Upper lobe of right lung (tissue), 1 donor: ENCODE measurements at regions not wholly inside any gene's neighbourhood (a gene's known extent, or its start where the extent isn't known, plus 50 kb on each side); places are given as distances from the start of the nearest gene placed in this dataset.

Source experiments
- ATAC-seq: fragments of 200-7000 bp; cut with Tn5 transposase; one replicate; pipeline ENCODE4 v1.9.1; 2020; ENCODE audit warnings: mild to moderate bottlenecking, moderate library complexity
- DNase-seq: peaks from one replicate; pipeline ENCODE4 v3.0.0-alpha.2; 2020
- H3K27ac ChIP-seq: fragments of 200-600 bp; one replicate; pipeline ENCODE4 v1.8.0; 2022
- H3K27me3 ChIP-seq: fragments of 200-600 bp; one replicate; pipeline ENCODE4 v1.8.0; 2022; ENCODE audit warnings: mild to moderate bottlenecking
- H3K36me3 ChIP-seq: fragments of 200-600 bp; one replicate; pipeline ENCODE4 v1.8.0; 2022
- H3K4me1 ChIP-seq: fragments of 200-600 bp; one replicate; pipeline ENCODE4 v1.8.0; 2022
- H3K4me3 ChIP-seq: fragments of 200-600 bp; one replicate; pipeline ENCODE4 v1.8.0; 2022; ENCODE audit warnings: mild to moderate bottlenecking
- H3K9me3 ChIP-seq: fragments of 200-600 bp; one replicate; pipeline ENCODE4 v1.8.0; 2022
- CTCF ChIP-seq: fragments of 200-600 bp; IDR thresholded peaks from one replicate; pipeline ENCODE4 v1.8.0; 2022; ENCODE audit warnings: antibody characterized with exemption
- intact Hi-C: fragments of 100-400 bp; cut with DNase I; formaldehyde crosslinking; loops from one replicate; pipeline ENCODE4 v1.11.0; 2022
- donor health status: DM: no; HTN: yes; CAD: no; lungs with severe emphysema.

DNA sequence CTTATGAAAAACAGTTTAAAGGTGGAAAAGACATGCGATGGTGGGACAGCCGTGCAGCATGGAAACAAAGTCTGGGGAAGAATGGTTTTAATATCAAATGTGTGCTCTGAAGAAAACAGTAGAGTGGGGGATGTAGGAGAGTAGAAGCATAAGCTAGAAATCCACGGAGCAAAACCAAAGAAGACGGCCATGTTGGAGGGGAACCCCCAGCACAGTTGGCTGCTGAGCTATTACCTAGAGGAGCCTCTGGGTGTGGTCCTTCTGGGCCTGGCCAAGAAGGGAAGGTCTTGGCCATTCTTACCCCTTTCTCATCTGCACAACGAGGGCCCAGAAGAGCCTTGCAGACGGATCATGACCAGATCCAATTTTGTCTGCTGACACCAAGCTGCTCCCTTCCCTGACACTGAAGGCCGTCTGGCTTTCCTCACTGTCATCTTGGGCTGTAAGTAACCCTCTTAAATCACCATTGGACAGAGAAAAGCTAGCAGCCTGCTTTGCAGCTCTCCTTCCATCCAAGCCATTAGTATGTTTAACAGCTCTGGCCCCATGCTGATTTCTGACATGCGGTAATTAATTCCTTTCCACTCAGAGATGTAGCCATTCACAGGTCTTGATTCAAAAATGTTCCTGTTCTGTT, 189.5 kb downstream of the SEC61B start:
- Histone ChIP-seq H3K4me1 (no peaks in the 10 kb centered on the region), H3K9me3 (no peaks in the 10 kb centered on the region), H3K36me3 (no peaks in the 10 kb centered on the region), H3K27ac (no peak overlapping the region), H3K4me3 (no peak overlapping the region), H3K27me3 (no peaks in the 10 kb centered on the region)
- ATAC-seq (no peak), DNase-seq (no peak)
- intact Hi-C loops, result no loop called here
- TF ChIP-seq CTCF, result no peak

DNA sequence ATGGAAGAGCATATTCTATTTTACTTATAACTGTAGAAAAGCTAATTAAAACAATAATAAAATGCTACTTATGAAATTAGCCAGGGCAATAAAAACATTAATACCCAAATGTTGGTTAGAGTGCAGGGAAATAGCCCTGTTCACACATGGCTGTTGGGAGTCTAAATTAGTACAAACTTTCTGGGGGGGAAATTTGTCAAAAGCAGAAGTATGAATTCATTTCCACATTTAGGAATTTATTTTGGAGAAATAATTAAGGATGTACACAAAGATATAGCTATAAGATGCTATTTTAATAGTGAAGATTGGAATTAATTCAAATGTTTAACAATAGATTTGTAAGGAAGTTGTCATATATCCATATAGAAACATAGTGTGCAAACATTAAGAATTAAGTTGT, 190.5 kb downstream of the SEC61B start:
- DNase-seq (no peak), ATAC-seq (no peak)
- H3K36me3 ChIP-seq, result no peaks in the 10 kb centered on the region
- H3K9me3 ChIP-seq, result no peaks in the 10 kb centered on the region
- no peak overlapping the region for H3K27ac ChIP-seq
- intact Hi-C loops, result no loop called here
- no peak for TF ChIP-seq CTCF
- H3K4me3 ChIP-seq, result no peak overlapping the region
- no peaks in the 10 kb centered on the region for H3K27me3 ChIP-seq
- H3K4me1 ChIP-seq, result no peaks in the 10 kb centered on the region

GRCh38 chr9:99414321-99414720, 192.2 kb downstream of the SEC61B start:
- no peak for DNase-seq
- no peaks in the 10 kb centered on the region for H3K27me3 ChIP-seq
- no peak overlapping the region for H3K4me3 ChIP-seq
- intact Hi-C loops, result no loop called here
- no peak for ATAC-seq
- no peaks in the 10 kb centered on the region for H3K4me1 ChIP-seq
- H3K36me3 ChIP-seq, result no peaks in the 10 kb centered on the region
- no peak overlapping the region for H3K27ac ChIP-seq
- no peaks in the 10 kb centered on the region for H3K9me3 ChIP-seq
- TF ChIP-seq CTCF, result no peak

DNA sequence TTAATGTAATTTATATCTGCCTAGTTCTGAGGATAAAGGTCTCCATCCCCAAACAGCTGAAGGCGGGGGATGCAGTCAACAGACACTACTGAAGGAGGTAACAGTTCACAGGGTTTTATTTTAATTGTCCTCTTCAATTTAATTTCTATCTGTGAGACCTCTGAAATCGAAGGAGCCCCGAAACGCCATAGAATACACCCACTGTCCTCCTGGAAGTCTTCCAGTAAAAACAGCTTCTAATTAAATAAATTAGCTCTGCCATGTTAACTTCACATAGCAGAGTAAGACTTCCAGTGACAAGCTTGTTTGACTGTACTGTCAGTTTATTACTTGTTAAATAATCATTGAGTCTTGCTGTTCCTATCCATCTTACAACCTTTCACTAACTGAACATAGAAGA, 193.5 kb downstream of the SEC61B start:
- no peaks in the 10 kb centered on the region for H3K27me3 ChIP-seq
- H3K27ac ChIP-seq, result no peak overlapping the region
- no peaks in the 10 kb centered on the region for H3K4me1 ChIP-seq
- no peak overlapping the region for H3K4me3 ChIP-seq
- DNase-seq, result no peak
- intact Hi-C loops, result no loop called here
- ATAC-seq, result no peak
- H3K36me3 ChIP-seq, result no peaks in the 10 kb centered on the region
- no peaks in the 10 kb centered on the region for H3K9me3 ChIP-seq
- TF ChIP-seq CTCF, result no peak

- ATAC-seq (peak; percentile 39), DNase-seq (no peak)
- H3K4me1 ChIP-seq, result no peaks in the 10 kb centered on the region
- TF ChIP-seq CTCF, result no peak
- H3K27me3 ChIP-seq, result no peaks in the 10 kb centered on the region
- no peaks in the 10 kb centered on the region for H3K9me3 ChIP-seq
- intact Hi-C loops, result no loop called here
- H3K4me3 ChIP-seq, result no peak overlapping the region
- no peak overlapping the region for H3K27ac ChIP-seq
- H3K36me3 ChIP-seq, result no peaks in the 10 kb centered on the region
Observed at GRCh38 chr9:99416007-99416406, 193.9 kb downstream of the SEC61B start.

DNA sequence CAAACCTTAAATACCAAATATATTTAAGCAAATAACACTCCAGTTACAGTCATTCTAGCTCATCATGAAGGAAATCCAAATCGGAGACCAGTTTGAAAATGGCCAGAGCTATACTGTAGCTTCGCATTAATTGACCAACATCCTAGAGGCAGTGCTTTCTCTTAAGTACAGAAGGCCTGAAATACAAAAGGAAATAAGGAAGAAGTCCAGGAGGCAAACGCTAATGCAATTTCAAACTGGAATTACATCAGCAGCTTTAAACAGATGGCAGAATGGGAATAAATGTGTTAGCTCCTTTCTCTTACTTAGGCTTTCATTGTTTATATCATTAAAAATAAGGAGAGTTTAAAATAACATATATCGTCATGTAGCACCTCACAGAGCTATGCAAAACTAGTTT, 197.0 kb downstream of the SEC61B start:
- Histone ChIP-seq H3K27me3 (no peaks in the 10 kb centered on the region), H3K36me3 (no peaks in the 10 kb centered on the region), H3K4me3 (no peak overlapping the region), H3K27ac (no peak overlapping the region), H3K4me1 (no peaks in the 10 kb centered on the region), H3K9me3 (no peaks in the 10 kb centered on the region)
- intact Hi-C loops, result no loop called here
- ATAC-seq (peak; percentile 38), DNase-seq (no peak)
- no peak for TF ChIP-seq CTCF
